ENCODE measurements at regions not wholly inside any gene's neighbourhood (a gene's known extent, or its start where the extent isn't known, plus 50 kb on each side); places are given as distances from the start of the nearest gene placed in this dataset.
"Not testable (repeated sequence)": the region's sequence is repeated elsewhere in the genome, so short reads cannot be mapped to it uniquely, and the experiment has no call there.

- DNase-seq, result no peak
Observed at GRCh38 chr3:56954125-56954524, 106.3 kb upstream of the SPATA12 start.

DNA sequence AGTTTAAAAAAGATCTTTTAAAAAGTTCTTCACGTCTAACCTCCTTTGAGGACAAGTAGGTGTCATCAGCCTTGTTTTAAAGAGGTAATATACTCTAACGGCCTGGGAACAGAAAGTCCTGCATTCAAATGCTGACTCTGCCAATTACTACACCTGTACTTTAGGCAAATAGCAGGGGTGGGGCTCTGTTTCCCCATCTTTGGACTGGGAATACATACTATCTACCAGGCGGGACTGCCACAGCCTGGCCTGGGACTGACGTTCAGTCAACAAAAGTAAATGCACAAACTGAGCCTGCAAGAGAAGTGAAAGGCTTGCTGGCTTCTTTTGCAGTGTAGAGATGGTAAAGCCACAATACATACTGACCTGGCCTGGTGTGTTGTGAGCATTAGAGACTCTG lies 107.6 kb upstream of the SPATA12 start:
- no peak for DNase-seq

DNA sequence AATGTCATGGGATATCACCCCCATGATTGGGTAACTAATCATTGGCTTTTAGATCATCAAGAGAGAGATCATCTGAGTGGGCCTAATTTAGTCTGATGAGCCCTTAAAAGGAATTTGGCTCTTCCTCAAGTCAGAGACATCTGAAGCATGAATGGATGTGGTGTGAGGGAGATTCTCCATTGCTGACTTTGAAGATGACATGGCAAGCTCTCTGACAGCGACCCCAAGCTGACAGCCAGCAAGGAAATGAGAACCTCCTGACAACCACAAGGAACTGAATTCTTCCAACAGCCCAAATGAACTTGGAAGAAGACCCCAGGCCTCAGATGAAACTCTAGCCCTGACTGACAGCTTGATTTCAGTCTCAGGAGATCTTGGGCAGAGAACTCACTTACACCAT lies 108.4 kb upstream of the SPATA12 start:
- DNase-seq, result no peak

GRCh38 chr3:56951366-56951765 lies 109.1 kb upstream of the SPATA12 start:
- DNase-seq, result no peak

- DNase-seq, result not testable (repeated sequence)
Observed at GRCh38 chr3:56945378-56945777, 115.1 kb upstream of the SPATA12 start.

- DNase-seq, result no peak
Observed at GRCh38 chr3:56942523-56942922, 117.9 kb upstream of the SPATA12 start.

DNA sequence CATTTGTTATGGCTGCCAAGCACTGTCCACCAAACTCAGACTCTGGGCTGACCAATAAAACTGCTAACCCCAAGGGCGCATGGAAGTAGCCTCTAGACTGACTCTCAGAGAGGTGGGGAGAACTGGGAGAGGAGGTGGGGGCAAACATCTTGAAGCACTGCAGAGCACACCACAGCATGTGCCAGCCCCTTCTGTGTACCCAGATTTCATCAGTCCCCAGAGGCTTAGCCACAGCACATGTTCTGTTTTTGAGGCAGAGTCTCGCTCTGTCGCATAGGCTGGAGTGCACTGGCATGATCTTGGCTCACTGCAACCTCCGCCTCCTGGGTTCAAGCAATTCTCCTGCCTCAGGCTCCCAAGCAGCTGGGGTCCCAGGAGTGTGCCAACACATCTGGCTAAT lies 119.5 kb upstream of the SPATA12 start:
- DNase-seq, result no peak

GRCh38 chr3:56940321-56940720 lies 120.1 kb upstream of the SPATA12 start:
- no peak for DNase-seq

- no peak for DNase-seq
Observed at GRCh38 chr3:56939834-56940233, 120.6 kb upstream of the SPATA12 start.

GRCh38 chr3:56938530-56938929 lies 121.9 kb upstream of the SPATA12 start:
- DNase-seq, result no peak

- DNase-seq, result no peak
Observed at GRCh38 chr3:56937580-56937979, 122.9 kb upstream of the SPATA12 start.

DNA sequence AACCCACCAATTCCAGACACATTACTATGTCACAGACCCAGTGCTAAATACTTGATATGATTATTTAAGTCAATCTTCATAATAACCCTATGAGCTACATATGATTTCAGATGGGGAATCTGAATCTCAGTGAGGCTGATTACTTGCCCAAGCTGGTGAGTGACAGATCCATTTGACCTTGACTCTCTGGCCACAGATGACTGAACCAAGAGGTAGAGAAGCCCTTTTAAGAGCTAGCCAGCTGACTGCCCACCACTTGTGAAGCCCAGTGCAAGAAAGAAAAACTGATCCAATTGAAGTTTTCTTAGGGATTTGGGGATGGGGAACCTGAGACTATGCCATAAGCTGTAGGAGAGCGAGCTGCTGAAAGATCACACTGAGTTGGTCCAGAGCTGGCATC lies 124.7 kb upstream of the SPATA12 start:
- no peak for DNase-seq

DNA sequence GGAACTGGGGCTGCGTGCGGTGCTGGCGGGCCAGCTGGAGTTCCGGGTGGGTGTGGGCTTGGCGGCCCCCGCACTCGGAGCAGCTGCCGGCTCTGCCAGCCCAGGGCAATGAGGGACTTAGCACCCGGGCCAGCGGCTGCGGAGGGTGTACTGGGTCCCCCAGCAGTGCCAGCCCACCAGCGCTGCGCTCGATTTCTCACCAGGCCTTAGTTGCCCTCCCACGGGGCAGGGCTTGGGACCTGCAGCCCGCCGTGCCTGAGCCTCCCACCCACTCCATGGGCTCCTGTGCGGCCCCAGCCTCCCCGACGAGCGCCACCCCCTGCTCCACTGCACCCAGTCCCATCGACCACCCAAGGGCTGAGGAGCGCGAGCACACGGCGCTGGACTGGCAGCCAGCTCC lies 126.0 kb upstream of the SPATA12 start:
- DNase-seq, result not testable (repeated sequence)

DNA sequence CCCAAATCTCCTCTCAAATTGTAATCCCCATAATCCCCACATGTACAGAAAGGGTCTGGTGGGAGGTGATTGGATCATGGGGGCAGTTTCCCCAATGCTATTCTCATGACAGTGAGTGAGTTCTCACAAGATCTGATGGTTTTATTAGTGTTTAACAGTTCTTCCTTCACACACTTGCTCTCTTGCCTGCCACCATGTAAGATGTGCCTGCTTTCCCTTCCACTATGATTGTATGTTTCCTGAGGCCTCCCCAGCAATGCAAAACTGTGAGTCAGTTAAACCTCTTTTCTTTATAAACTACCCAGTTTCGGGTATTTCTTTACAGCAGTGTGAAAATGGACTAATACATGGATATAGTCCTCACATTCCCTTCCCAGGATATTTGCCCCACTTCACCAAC lies 126.7 kb upstream of the SPATA12 start:
- DNase-seq, result no peak

- DNase-seq, result no peak
Observed at GRCh38 chr3:56932866-56933265, 127.6 kb upstream of the SPATA12 start.

GRCh38 chr3:56931836-56932235 lies 128.6 kb upstream of the SPATA12 start:
- no peak for DNase-seq

DNA sequence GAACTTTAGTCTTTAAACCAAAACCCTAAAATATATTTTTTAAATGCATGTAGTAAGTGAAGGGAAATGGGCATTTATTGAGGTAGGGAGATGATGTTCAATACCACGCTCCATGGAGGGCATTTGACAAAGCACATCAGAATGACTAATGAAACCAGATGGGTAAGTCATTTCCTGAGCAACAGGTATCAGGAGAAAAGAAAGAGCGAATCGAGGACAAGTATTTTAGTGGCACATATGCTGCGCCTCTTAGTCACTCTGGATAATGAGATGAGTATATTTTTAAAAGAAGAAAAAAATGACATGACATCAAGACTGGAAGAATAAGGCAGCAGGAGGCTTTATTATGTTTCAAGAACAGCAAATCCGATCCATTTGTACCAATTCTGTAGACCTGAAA lies 129.0 kb upstream of the ARHGEF3 start:
- DNase-seq, result no peak

- DNase-seq, result no peak
Observed at GRCh38 chr3:56929809-56930615, 128.3 kb upstream of the ARHGEF3 start.

- no peak for DNase-seq
Observed at GRCh38 chr3:56928379-56929068, 126.8 kb upstream of the ARHGEF3 start.

GRCh38 chr3:56927855-56928254 lies 126.1 kb upstream of the ARHGEF3 start:
- DNase-seq, result no peak

DNA sequence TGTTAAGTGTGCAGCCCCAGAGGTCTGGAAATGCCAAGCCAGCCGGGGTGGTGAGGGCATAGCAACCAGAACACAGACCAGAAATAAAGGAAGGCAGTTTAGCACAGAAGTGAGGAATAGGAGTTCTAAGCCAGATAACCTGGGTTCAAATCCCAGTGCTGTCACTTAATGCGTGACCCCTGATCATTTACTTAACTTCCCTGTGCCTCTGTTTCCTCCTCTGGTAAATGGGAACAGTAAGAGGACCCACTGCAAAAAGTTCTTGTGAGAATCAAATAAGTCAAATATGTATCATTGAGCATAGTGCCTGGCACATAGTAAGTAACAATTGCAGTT lies 125.2 kb upstream of the ARHGEF3 start:
- no peak for DNase-seq

GRCh38 chr3:56926243-56926946 lies 124.6 kb upstream of the ARHGEF3 start:
- DNase-seq, result no peak

GRCh38 chr3:56924700-56925099 lies 123.0 kb upstream of the ARHGEF3 start:
- DNase-seq, result not testable (repeated sequence)
